Stimulated activated naive CD8-positive, alpha-beta T cell treated with anti-CD3 and anti-CD28 coated beads, Interleukin-15, Interleukin-2, amounts not matched to agents 100 ng/mL and 50 ng/mL, for 24 hours (primary cell): ENCODE measurements at regions not wholly inside any gene's neighbourhood (a gene's known extent, or its start where the extent isn't known, plus 50 kb on each side); places are given as distances from the start of the nearest gene placed in this dataset.

Experiments used
- H3K27ac Mint-ChIP-seq: one replicate; pipeline ENCODE4 v1.8.0; 2021; ENCODE audit warnings: mild to moderate bottlenecking, mixed read lengths
- H3K27me3 Mint-ChIP-seq: one replicate; pipeline ENCODE4 v1.8.0; 2021; ENCODE audit warnings: mixed read lengths
- H3K36me3 Mint-ChIP-seq: one replicate; pipeline ENCODE4 v1.8.0; 2021; ENCODE audit warnings: low read depth, mixed read lengths
- H3K4me1 Mint-ChIP-seq: one replicate; pipeline ENCODE4 v1.8.0; 2021; ENCODE audit warnings: low read depth, mixed read lengths
- H3K4me3 Mint-ChIP-seq: one replicate; pipeline ENCODE4 v1.8.0; 2021; ENCODE audit warnings: mild to moderate bottlenecking, mixed read lengths
- H3K9me3 Mint-ChIP-seq: one replicate; pipeline ENCODE4 v1.8.0; 2021; ENCODE audit warnings: mixed read lengths

DNA sequence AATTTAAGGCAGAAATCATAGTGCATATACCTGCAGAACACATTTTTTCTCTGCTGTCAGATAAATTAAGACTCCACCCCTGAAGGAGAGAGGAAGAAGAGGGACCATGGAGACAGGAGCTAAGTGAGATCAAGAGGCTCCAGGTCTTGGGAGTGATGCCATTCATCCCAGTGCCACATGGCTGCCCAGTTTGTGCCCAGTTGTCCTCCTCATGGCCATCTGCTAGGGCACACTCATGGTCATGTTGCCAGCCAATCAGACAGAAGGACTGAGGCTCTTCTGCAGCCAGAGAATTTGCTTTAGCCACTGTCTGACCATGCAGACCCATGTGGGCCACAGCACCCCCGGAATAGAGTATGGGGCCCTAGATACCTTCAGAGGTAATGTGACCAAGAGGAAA lies 270.5 kb upstream of the PROK2 start:
- Mint-ChIP-seq H3K9me3 (no peaks in the 10 kb centered on the region), H3K4me3 (no peak overlapping the region), H3K27me3 (no peaks in the 10 kb centered on the region), H3K27ac (no peak overlapping the region), H3K4me1 (peaks cover 6% of the 10 kb centered on the region), H3K36me3 (no peaks in the 10 kb centered on the region)

GRCh38 chr3:72054976-72055375 lies 270.0 kb upstream of the PROK2 start:
- Mint-ChIP-seq H3K27me3 (no peaks in the 10 kb centered on the region), H3K36me3 (no peaks in the 10 kb centered on the region), H3K4me1 (peaks cover 1% of the 10 kb centered on the region), H3K27ac (no peak overlapping the region), H3K4me3 (no peak overlapping the region), H3K9me3 (no peaks in the 10 kb centered on the region)

DNA sequence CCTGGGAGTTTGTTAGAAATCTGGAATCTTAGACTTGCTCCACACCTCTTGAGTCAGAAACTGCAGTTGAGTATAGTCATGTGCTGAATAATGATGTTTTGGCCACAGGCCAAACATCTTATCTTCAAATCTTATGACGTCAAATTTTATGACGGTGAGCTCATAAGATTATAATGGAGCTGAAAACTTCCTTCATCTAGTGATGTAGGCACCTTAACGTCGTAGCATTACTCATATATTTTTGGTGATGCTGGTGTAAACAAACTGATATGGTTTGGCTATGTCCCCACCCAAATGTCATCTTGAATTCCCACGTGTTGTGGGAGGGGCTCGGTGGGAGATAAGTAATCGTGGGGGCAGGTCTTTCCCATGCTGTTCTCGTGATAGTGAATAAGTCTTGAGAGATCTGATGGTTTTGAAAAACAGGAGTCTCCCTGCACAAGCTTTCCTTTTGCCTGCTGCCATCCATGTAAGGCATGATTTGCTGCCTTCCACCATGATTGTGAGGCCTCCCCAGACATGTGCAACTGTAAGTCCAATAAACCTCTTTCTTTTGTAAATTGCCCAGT lies 268.0 kb upstream of the PROK2 start:
- Mint-ChIP-seq H3K27me3 (no peaks in the 10 kb centered on the region), H3K9me3 (no peaks in the 10 kb centered on the region), H3K36me3 (no peaks in the 10 kb centered on the region), H3K4me3 (no peak overlapping the region), H3K4me1 (no peaks in the 10 kb centered on the region), H3K27ac (no peak overlapping the region)

GRCh38 chr3:72050771-72051170 lies 265.8 kb upstream of the PROK2 start:
- Mint-ChIP-seq H3K27me3 (no peaks in the 10 kb centered on the region), H3K9me3 (no peaks in the 10 kb centered on the region), H3K36me3 (no peaks in the 10 kb centered on the region), H3K27ac (no peak overlapping the region), H3K4me3 (no peak overlapping the region), H3K4me1 (no peaks in the 10 kb centered on the region)

- no peaks in the 10 kb centered on the region for H3K9me3 Mint-ChIP-seq
- H3K27ac Mint-ChIP-seq, result no peak overlapping the region
- H3K4me3 Mint-ChIP-seq, result no peak overlapping the region
- H3K4me1 Mint-ChIP-seq, result no peaks in the 10 kb centered on the region
- H3K36me3 Mint-ChIP-seq, result no peaks in the 10 kb centered on the region
- no peaks in the 10 kb centered on the region for H3K27me3 Mint-ChIP-seq
Observed at GRCh38 chr3:72050048-72050632, 265.2 kb upstream of the PROK2 start.

- Mint-ChIP-seq H3K27ac (no peak overlapping the region), H3K4me1 (no peaks in the 10 kb centered on the region), H3K27me3 (peaks cover under 1% of the 10 kb centered on the region), H3K9me3 (no peaks in the 10 kb centered on the region), H3K36me3 (no peaks in the 10 kb centered on the region), H3K4me3 (no peak overlapping the region)
Observed at GRCh38 chr3:72049300-72049699, 264.4 kb upstream of the PROK2 start.

GRCh38 chr3:72048873-72049272 lies 263.9 kb upstream of the PROK2 start:
- Mint-ChIP-seq H3K36me3 (no peaks in the 10 kb centered on the region), H3K4me3 (no peak overlapping the region), H3K27ac (no peak overlapping the region), H3K9me3 (no peaks in the 10 kb centered on the region), H3K4me1 (no peaks in the 10 kb centered on the region), H3K27me3 (peaks cover 5% of the 10 kb centered on the region)

GRCh38 chr3:72047221-72047871 lies 262.4 kb upstream of the PROK2 start:
- H3K27ac Mint-ChIP-seq, result no peak overlapping the region
- no peak overlapping the region for H3K4me3 Mint-ChIP-seq
- H3K4me1 Mint-ChIP-seq, result no peaks in the 10 kb centered on the region
- H3K27me3 Mint-ChIP-seq, result peaks cover 5% of the 10 kb centered on the region
- H3K36me3 Mint-ChIP-seq, result no peaks in the 10 kb centered on the region
- H3K9me3 Mint-ChIP-seq, result no peaks in the 10 kb centered on the region

GRCh38 chr3:72044231-72044855 lies 259.4 kb upstream of the PROK2 start:
- Mint-ChIP-seq H3K27ac (no peak overlapping the region), H3K36me3 (no peaks in the 10 kb centered on the region), H3K4me1 (no peaks in the 10 kb centered on the region), H3K9me3 (no peaks in the 10 kb centered on the region), H3K27me3 (peaks cover 10% of the 10 kb centered on the region), H3K4me3 (no peak overlapping the region)

- no peaks in the 10 kb centered on the region for H3K4me1 Mint-ChIP-seq
- peaks cover 12% of the 10 kb centered on the region for H3K27me3 Mint-ChIP-seq
- no peaks in the 10 kb centered on the region for H3K9me3 Mint-ChIP-seq
- no peak overlapping the region for H3K27ac Mint-ChIP-seq
- H3K36me3 Mint-ChIP-seq, result no peaks in the 10 kb centered on the region
- H3K4me3 Mint-ChIP-seq, result no peak overlapping the region
Observed at GRCh38 chr3:72043204-72044133, 258.5 kb upstream of the PROK2 start.

- Mint-ChIP-seq H3K4me1 (no peaks in the 10 kb centered on the region), H3K27ac (no peak overlapping the region), H3K27me3 (peaks cover 20% of the 10 kb centered on the region), H3K36me3 (no peaks in the 10 kb centered on the region), H3K4me3 (no peak overlapping the region), H3K9me3 (peaks cover under 1% of the 10 kb centered on the region)
Observed at GRCh38 chr3:72042397-72043203, 257.7 kb upstream of the PROK2 start.

GRCh38 chr3:72041511-72041910 lies 256.6 kb upstream of the PROK2 start:
- H3K36me3 Mint-ChIP-seq, result no peaks in the 10 kb centered on the region

DNA sequence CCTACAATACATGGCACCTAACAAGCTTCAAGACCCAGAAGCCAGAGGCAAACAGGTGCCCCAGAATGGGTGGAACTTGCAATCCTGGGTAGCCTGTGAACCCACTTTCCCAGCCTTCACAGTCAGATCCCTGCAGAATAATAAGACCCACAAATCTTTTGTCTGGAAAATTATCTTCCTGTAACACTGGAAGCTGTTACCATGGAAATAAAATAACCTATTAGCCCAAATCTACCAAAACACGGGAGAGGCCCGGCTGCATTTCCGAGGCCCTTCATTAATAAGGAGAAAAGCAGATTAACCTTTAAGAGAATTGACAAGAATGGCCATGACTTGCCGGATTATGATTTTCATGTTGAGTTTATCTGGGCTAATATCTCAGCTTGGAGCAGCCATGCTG lies 256.1 kb upstream of the PROK2 start:
- peaks cover 4% of the 10 kb centered on the region for H3K9me3 Mint-ChIP-seq
- H3K4me3 Mint-ChIP-seq, result no peak overlapping the region
- no peak overlapping the region for H3K27ac Mint-ChIP-seq
- H3K36me3 Mint-ChIP-seq, result no peaks in the 10 kb centered on the region
- H3K27me3 Mint-ChIP-seq, result peaks cover 30% of the 10 kb centered on the region
- no peaks in the 10 kb centered on the region for H3K4me1 Mint-ChIP-seq

More at GRCh38 chr3:72041511-72041910, 256.6 kb upstream of the PROK2 start:
- Mint-ChIP-seq H3K27me3 (peaks cover 27% of the 10 kb centered on the region), H3K27ac (no peak overlapping the region), H3K4me3 (no peak overlapping the region), H3K4me1 (no peaks in the 10 kb centered on the region), H3K9me3 (peaks cover 4% of the 10 kb centered on the region)

- H3K4me3 Mint-ChIP-seq, result no peak overlapping the region
- peaks cover 37% of the 10 kb centered on the region for H3K27me3 Mint-ChIP-seq
- H3K27ac Mint-ChIP-seq, result no peak overlapping the region
- no peaks in the 10 kb centered on the region for H3K36me3 Mint-ChIP-seq
- H3K9me3 Mint-ChIP-seq, result peaks cover 4% of the 10 kb centered on the region
- no peaks in the 10 kb centered on the region for H3K4me1 Mint-ChIP-seq
Observed at GRCh38 chr3:72039677-72040076, 254.7 kb upstream of the PROK2 start.
